Stomach (tissue), 8 donors: ENCODE measurements at regions not wholly inside any gene's neighbourhood (a gene's known extent, or its start where the extent isn't known, plus 50 kb on each side); places are given as distances from the start of the nearest gene placed in this dataset.

ENCODE experiments used
- DNase-seq, 2 donors: peaks; one replicate each; pipeline versions ENCODE4 v3.0.0 to v3.0.0-alpha.2; 2013 to 2019
- H3K27ac ChIP-seq, 5 donors: fragments of 200-600 bp in 4 of 5; sonication (generic) in 4 of 5; one replicate each; pipeline ENCODE4 v1.5.1; 2013 to 2019; ENCODE audit warnings: mild to moderate bottlenecking in 1 of 5, moderate library complexity in 1 of 5
- H3K27me3 ChIP-seq, 3 donors: fragments of 200-600 bp; sonication (generic); one replicate each; pipeline ENCODE4 v1.5.1; 2017 to 2019; ENCODE audit warnings: mixed run types in 1 of 3
- H3K36me3 ChIP-seq, 4 donors: fragments of 200-600 bp; sonication (generic); 1 replicate in 3 of 4; 2 replicates in 1 of 4; pipeline ENCODE4 v1.5.1; 2016 to 2019
- H3K4me1 ChIP-seq, 4 donors: fragments of 200-600 bp; sonication (generic); one replicate each; pipeline ENCODE4 v1.5.1; 2016 to 2019
- H3K4me3 ChIP-seq, 4 donors: fragments of 200-600 bp; sonication (generic) in 3 of 4; one replicate each; pipeline ENCODE4 v1.5.1; 2016 to 2019; ENCODE audit warnings: mild to moderate bottlenecking in 1 of 4
- H3K9me3 ChIP-seq, 4 donors: fragments of 200-600 bp; sonication (generic); one replicate each; pipeline ENCODE4 v1.5.1; 2016 to 2019
- EP300 ChIP-seq: sonication (generic); formaldehyde crosslinking; IDR thresholded peaks from one replicate; pipeline ENCODE4 v1.6.1; 2017; ENCODE audit warnings: antibody characterized with exemption
- POLR2A ChIP-seq, 4 donors: fragments of 450-650 bp; IDR thresholded peaks; one replicate each; pipeline ENCODE4 v1.6.1; 2016; ENCODE audit warnings: antibody characterized with exemption in 4 of 4, control low read depth in 2 of 4, mild to moderate bottlenecking in 1 of 4, moderate library complexity in 1 of 4
- POLR2AphosphoS5 ChIP-seq, 3 donors: sonication (generic); formaldehyde crosslinking; IDR thresholded peaks; one replicate each; pipeline ENCODE4 v1.6.1; 2016; ENCODE audit warnings: antibody characterized with exemption in 3 of 3
- WGBS, 5 donors: extraction: QIAGEN DNeasy Blood & Tissue Kit in 3 of 5; methylation state at CpG; one replicate each; pipeline versions ENCODE4 v1.1.5 to v1.1.7; 2013 to 2018; 5-methylcytosine and 5-hydroxymethylcytosine counted together
- intact Hi-C: fragments of 100-400 bp; cut with DNase I; formaldehyde crosslinking; loops from one replicate; pipeline ENCODE4 v1.15.1; 2023; ENCODE audit warnings: low total_unique reads
- TF ChIP-seq, protein P1 (sequence below), 7 experiments: fragments of 450-650 bp in 4 of 7; fragments of 200-600 bp in 3 of 7; sonication (generic) in 3 of 7; IDR thresholded peaks; one replicate each; pipeline ENCODE4 v1.5.1; 2016 to 2019; ENCODE audit warnings: antibody characterized with exemption in 7 of 7, control low read depth in 2 of 7, mild to moderate bottlenecking in 1 of 7
- donor health status: healthy with polysubstance abuse.
- donor health status: Bipolar disorder and iron deficiency.
- donor health status: healthy.

GRCh38 chr3:144583871-144584270, 612.2 kb downstream of the DIPK2A start:
- Histone ChIP-seq H3K27ac (no peak overlapping the region), H3K4me1 (no peaks in the 10 kb centered on the region), H3K27me3 (no peaks in the 10 kb centered on the region), H3K4me3 (no peak overlapping the region), H3K36me3 (no peaks in the 10 kb centered on the region), H3K9me3 (no peaks in the 10 kb centered on the region)
- DNase-seq: no peak
- intact Hi-C loops: no loop called here
- TF ChIP-seq POLR2AphosphoS5 (IDR thresholded peaks at IDR 0.05) (no peak), EP300 (no peak), POLR2A (IDR thresholded peaks at IDR 0.05) (no peak)
- TF ChIP-seq, protein P1, sequence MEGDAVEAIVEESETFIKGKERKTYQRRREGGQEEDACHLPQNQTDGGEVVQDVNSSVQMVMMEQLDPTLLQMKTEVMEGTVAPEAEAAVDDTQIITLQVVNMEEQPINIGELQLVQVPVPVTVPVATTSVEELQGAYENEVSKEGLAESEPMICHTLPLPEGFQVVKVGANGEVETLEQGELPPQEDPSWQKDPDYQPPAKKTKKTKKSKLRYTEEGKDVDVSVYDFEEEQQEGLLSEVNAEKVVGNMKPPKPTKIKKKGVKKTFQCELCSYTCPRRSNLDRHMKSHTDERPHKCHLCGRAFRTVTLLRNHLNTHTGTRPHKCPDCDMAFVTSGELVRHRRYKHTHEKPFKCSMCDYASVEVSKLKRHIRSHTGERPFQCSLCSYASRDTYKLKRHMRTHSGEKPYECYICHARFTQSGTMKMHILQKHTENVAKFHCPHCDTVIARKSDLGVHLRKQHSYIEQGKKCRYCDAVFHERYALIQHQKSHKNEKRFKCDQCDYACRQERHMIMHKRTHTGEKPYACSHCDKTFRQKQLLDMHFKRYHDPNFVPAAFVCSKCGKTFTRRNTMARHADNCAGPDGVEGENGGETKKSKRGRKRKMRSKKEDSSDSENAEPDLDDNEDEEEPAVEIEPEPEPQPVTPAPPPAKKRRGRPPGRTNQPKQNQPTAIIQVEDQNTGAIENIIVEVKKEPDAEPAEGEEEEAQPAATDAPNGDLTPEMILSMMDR (IDR thresholded peaks at IDR 0.05): no peak
- WGBS, 5 donors: 75 to 100% (median 91%) methylated on average over 1 of the region's 1 CpG

DNA sequence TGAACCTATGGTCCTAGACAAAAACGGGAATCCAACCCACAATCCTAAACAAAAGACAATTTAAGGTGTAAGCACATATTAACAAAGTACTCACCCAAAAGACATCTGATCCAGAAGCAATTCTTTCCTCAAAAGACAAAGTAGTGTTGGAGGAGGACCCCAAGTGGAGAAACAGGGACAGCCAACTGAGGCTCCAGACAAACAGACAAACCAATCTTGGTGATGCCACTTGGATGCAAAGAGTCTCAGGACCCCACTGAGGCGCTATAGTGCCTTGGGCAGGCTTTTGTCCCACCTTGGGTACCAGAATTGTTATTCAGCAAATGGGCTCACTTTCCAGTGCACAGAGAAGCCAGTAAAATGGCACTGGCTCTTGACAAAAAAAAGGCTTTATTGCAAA, 613.8 kb downstream of the DIPK2A start:
- no peaks in the 10 kb centered on the region for H3K36me3 ChIP-seq
- H3K9me3 ChIP-seq: no peaks in the 10 kb centered on the region
- WGBS, 5 donors: 87 to 96% (median 92%) methylated on average over 2 of the region's 2 CpGs
- TF ChIP-seq, protein P1 (IDR thresholded peaks at IDR 0.05): no peak
- TF ChIP-seq POLR2AphosphoS5 (IDR thresholded peaks at IDR 0.05) (no peak), EP300 (no peak), POLR2A (IDR thresholded peaks at IDR 0.05) (no peak)
- H3K4me3 ChIP-seq: no peak overlapping the region
- no peaks in the 10 kb centered on the region for H3K27me3 ChIP-seq
- no peaks in the 10 kb centered on the region for H3K4me1 ChIP-seq
- no peak overlapping the region for H3K27ac ChIP-seq
- DNase-seq: no peak
- intact Hi-C loops: no loop called here

GRCh38 chr3:144585953-144586352, 614.3 kb downstream of the DIPK2A start:
- no peak for DNase-seq
- H3K27me3 ChIP-seq: no peaks in the 10 kb centered on the region
- TF ChIP-seq POLR2A (IDR thresholded peaks at IDR 0.05) (no peak), POLR2AphosphoS5 (IDR thresholded peaks at IDR 0.05) (no peak), EP300 (no peak)
- TF ChIP-seq, protein P1 (IDR thresholded peaks at IDR 0.05): no peak
- no peak overlapping the region for H3K4me3 ChIP-seq
- H3K36me3 ChIP-seq: no peaks in the 10 kb centered on the region
- H3K9me3 ChIP-seq: no peaks in the 10 kb centered on the region
- intact Hi-C loops: no loop called here
- WGBS, 5 donors: 87 to 93% (median 91%) methylated on average over 7 of the region's 7 CpGs
- no peak overlapping the region for H3K27ac ChIP-seq
- H3K4me1 ChIP-seq: peaks cover 0 to 3% (median 0%) of the 10 kb centered on the region in 4 donors

DNA sequence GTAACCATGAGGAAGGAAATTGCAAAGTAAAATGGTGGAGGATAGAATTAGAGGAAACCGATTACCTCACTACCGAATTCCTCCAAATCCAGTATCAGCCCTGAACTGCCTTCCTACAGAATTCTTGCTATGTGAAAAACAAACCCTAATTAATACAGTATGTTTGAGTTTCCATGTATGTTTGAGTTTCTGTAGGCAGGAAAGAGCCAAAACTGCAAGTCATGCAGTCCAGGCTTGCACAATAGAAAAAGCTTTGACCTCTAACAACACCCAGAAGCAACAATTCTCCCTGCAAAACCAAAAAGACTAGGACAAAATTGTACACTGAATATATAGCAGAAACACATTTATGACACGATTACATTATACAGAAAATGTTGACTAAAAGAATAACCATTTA, 614.8 kb downstream of the DIPK2A start:
- no peaks in the 10 kb centered on the region for H3K27me3 ChIP-seq
- TF ChIP-seq POLR2AphosphoS5 (IDR thresholded peaks at IDR 0.05): no peak
- TF ChIP-seq EP300: no peak
- TF ChIP-seq, protein P1 (IDR thresholded peaks at IDR 0.05): no peak
- no peak for TF ChIP-seq POLR2A (IDR thresholded peaks at IDR 0.05)
- intact Hi-C loops: no loop called here
- no peak overlapping the region for H3K27ac ChIP-seq
- no peaks in the 10 kb centered on the region for H3K9me3 ChIP-seq
- H3K4me3 ChIP-seq: no peak overlapping the region
- WGBS, 5 donors: 80 to 90% (median 85%) methylated on average over 3 of the region's 3 CpGs
- DNase-seq: peak in 1 of 2 donors; percentile 4
- no peaks in the 10 kb centered on the region for H3K36me3 ChIP-seq
- H3K4me1 ChIP-seq: peaks cover 0 to 5% (median 0%) of the 10 kb centered on the region in 4 donors
